Thyroid gland (tissue), 4 donors: ENCODE measurements at regions not wholly inside any gene's neighbourhood (a gene's known extent, or its start where the extent isn't known, plus 50 kb on each side); places are given as distances from the start of the nearest gene placed in this dataset.

Experiments used
- POLR2A ChIP-seq, 2 donors: fragments of 450-650 bp; IDR thresholded peaks; one replicate each; pipeline ENCODE4 v1.6.1; 2017; ENCODE audit warnings: antibody characterized with exemption in 2 of 2, mild to moderate bottlenecking in 2 of 2, moderate library complexity in 1 of 2
- TF ChIP-seq, protein P1 (sequence below), 6 experiments: fragments of 200-600 bp in 3 of 6; fragments of 450-650 bp in 3 of 6; sonication (generic) in 3 of 6; IDR thresholded peaks; one replicate each; pipeline ENCODE4 v1.5.1; 2016 to 2019; ENCODE audit warnings: antibody characterized with exemption in 6 of 6, mild to moderate bottlenecking in 2 of 6, inconsistent platforms in 1 of 6, moderate library complexity in 1 of 6

DNA sequence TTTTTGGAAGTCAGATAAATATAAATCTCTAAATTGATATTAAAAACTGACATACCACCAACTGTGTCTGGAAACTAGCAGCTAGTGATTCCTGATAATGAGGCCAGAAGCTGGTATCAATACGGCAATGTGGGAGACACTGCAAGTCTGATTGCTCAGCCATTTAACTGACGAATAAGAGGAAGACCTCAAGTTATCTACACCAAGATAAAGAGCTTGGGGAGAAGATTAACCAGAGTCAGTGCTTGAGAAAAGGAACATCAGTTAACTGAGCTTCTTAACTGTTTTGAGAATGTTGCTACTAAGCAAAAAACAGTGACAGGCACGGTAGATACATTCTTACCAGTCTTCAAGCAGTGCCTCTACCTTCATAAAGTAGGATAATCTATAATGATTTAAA, 140.4 kb upstream of the TENT5A start:
- TF ChIP-seq, protein P1, sequence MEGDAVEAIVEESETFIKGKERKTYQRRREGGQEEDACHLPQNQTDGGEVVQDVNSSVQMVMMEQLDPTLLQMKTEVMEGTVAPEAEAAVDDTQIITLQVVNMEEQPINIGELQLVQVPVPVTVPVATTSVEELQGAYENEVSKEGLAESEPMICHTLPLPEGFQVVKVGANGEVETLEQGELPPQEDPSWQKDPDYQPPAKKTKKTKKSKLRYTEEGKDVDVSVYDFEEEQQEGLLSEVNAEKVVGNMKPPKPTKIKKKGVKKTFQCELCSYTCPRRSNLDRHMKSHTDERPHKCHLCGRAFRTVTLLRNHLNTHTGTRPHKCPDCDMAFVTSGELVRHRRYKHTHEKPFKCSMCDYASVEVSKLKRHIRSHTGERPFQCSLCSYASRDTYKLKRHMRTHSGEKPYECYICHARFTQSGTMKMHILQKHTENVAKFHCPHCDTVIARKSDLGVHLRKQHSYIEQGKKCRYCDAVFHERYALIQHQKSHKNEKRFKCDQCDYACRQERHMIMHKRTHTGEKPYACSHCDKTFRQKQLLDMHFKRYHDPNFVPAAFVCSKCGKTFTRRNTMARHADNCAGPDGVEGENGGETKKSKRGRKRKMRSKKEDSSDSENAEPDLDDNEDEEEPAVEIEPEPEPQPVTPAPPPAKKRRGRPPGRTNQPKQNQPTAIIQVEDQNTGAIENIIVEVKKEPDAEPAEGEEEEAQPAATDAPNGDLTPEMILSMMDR (IDR thresholded peaks at IDR 0.05): no peak
- no peak for TF ChIP-seq POLR2A (IDR thresholded peaks at IDR 0.05)
